ENCODE measurements at regions not wholly inside any gene's neighbourhood (a gene's known extent, or its start where the extent isn't known, plus 50 kb on each side); places are given as distances from the start of the nearest gene placed in this dataset.

- Histone ChIP-seq H3K27me3 (no peaks in the 10 kb centered on the region), H3K27ac (no peak overlapping the region), H3K4me3 (no peak overlapping the region), H3K9me3 (no peaks in the 10 kb centered on the region), H3K4me1 (no peaks in the 10 kb centered on the region), H3K9ac (ENCODE audit: low read depth in 2 of 2, low read length in 2 of 2) (no peak overlapping the region), H3K36me3 (no peaks in the 10 kb centered on the region)
- intact Hi-C loops (cut with DNase I): no loop called here
- TF ChIP-seq CTCF (IDR thresholded peaks at IDR 0.05): no peak
- no peak for DNase-seq
Measured at GRCh38 chr9:25918761-25919160, 240.5 kb upstream of the TUSC1 start.

GRCh38 chr9:25917731-25918362 lies 239.6 kb upstream of the TUSC1 start:
- H3K9me3 ChIP-seq: no peaks in the 10 kb centered on the region
- TF ChIP-seq CTCF (IDR thresholded peaks at IDR 0.05): no peak
- no peak for DNase-seq
- intact Hi-C loops (cut with DNase I): no loop called here
- H3K9ac ChIP-seq (ENCODE audit: low read depth in 2 of 2, low read length in 2 of 2): no peak overlapping the region
- H3K36me3 ChIP-seq: no peaks in the 10 kb centered on the region
- H3K4me1 ChIP-seq: no peaks in the 10 kb centered on the region
- no peak overlapping the region for H3K4me3 ChIP-seq
- H3K27me3 ChIP-seq: no peaks in the 10 kb centered on the region
- H3K27ac ChIP-seq: no peak overlapping the region

- TF ChIP-seq CTCF (IDR thresholded peaks at IDR 0.05): no peak
- Histone ChIP-seq H3K27ac (no peak overlapping the region), H3K4me3 (no peak overlapping the region), H3K4me1 (no peaks in the 10 kb centered on the region), H3K27me3 (no peaks in the 10 kb centered on the region), H3K36me3 (no peaks in the 10 kb centered on the region), H3K9ac (ENCODE audit: low read depth in 2 of 2, low read length in 2 of 2) (no peak overlapping the region), H3K9me3 (no peaks in the 10 kb centered on the region)
- intact Hi-C loops (cut with DNase I): no loop called here
- no peak for DNase-seq
Measured at GRCh38 chr9:25913806-25914205, 235.6 kb upstream of the TUSC1 start.

GRCh38 chr9:25904701-25905100 lies 226.5 kb upstream of the TUSC1 start:
- no peak overlapping the region for H3K4me3 ChIP-seq
- intact Hi-C loops (cut with DNase I): no loop called here
- H3K27ac ChIP-seq: no peak overlapping the region
- H3K27me3 ChIP-seq: no peaks in the 10 kb centered on the region
- H3K9ac ChIP-seq (ENCODE audit: low read depth in 2 of 2, low read length in 2 of 2): no peak overlapping the region
- H3K4me1 ChIP-seq: no peaks in the 10 kb centered on the region
- no peak for TF ChIP-seq CTCF (IDR thresholded peaks at IDR 0.05)
- H3K36me3 ChIP-seq: no peaks in the 10 kb centered on the region
- DNase-seq: no peak
- H3K9me3 ChIP-seq: no peaks in the 10 kb centered on the region

GRCh38 chr9:25891527-25891926 lies 213.3 kb upstream of the TUSC1 start:
- H3K9ac ChIP-seq (ENCODE audit: low read depth in 2 of 2, low read length in 2 of 2): no peak overlapping the region
- intact Hi-C loops (cut with DNase I): no loop called here
- H3K4me1 ChIP-seq: no peaks in the 10 kb centered on the region
- no peak overlapping the region for H3K4me3 ChIP-seq
- TF ChIP-seq CTCF (IDR thresholded peaks at IDR 0.05): no peak
- H3K27me3 ChIP-seq: no peaks in the 10 kb centered on the region
- no peak for DNase-seq
- H3K36me3 ChIP-seq: no peaks in the 10 kb centered on the region
- H3K9me3 ChIP-seq: no peaks in the 10 kb centered on the region
- H3K27ac ChIP-seq: no peak overlapping the region
